GM12891 (cell line): ENCODE measurements at regions not wholly inside any gene's neighbourhood (a gene's known extent, or its start where the extent isn't known, plus 50 kb on each side); places are given as distances from the start of the nearest gene placed in this dataset.

Experiments used
- PAX5 ChIP-seq: IDR thresholded peaks from 2 replicates; pipeline ENCODE4 v1.6.1; 2011; ENCODE audit warnings: low read length, moderate library complexity, mild to moderate bottlenecking; ENCODE audit not compliant: insufficient read depth, severe bottlenecking
- POLR2A ChIP-seq: IDR thresholded peaks from 2 replicates; pipeline ENCODE4 v1.6.1; 2011; ENCODE audit warnings: low read depth, low read length, control low read depth
- POLR2AphosphoS5 ChIP-seq: IDR thresholded peaks from 2 replicates; pipeline ENCODE4 v1.6.1; 2011; ENCODE audit warnings: low read depth, low read length, control low read depth
- POU2F2 ChIP-seq: IDR thresholded peaks from 2 replicates; pipeline ENCODE4 v1.6.1; 2011; ENCODE audit warnings: low read depth, mild to moderate bottlenecking, control low read depth, low read length, moderate library complexity
- TAF1 ChIP-seq: IDR thresholded peaks from 2 replicates; pipeline ENCODE4 v1.6.1; 2011; ENCODE audit warnings: low read depth, low read length, control low read depth

DNA sequence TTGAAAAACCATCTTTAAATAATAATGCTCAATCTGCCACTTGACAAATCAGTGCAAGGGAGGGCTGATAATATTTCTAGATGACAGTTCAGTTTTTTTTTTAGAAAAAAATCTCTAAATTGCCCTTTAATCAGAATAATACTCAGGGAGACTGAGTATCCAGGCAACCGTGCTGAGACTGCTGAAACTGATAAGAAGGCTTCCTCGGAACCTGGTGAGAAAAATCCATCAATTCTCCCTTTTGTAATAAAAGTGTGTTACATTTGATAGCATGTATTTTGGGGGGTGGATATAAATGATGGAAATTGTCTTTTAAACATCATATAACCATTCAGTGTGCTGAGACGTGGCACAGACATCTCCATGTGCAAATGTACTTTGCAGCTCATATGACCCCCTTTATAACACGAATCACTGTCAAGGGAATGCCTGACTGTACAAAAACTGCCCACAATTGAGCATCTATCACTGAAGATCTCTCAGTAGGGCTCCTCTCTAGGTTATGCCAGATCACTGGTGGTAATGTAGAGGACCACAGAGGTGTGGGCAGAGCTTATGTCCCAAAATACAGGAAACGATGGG, 491.1 kb upstream of the ADARB2 start:
- TF ChIP-seq POLR2AphosphoS5 (no peak), POU2F2 (no peak), POLR2A (no peak), TAF1 (no peak), PAX5 (no peak)
